Iris pigment epithelial cell (primary cell): ENCODE measurements at regions not wholly inside any gene's neighbourhood (a gene's known extent, or its start where the extent isn't known, plus 50 kb on each side); places are given as distances from the start of the nearest gene placed in this dataset.
"Not testable (repeated sequence)": the region's sequence is repeated elsewhere in the genome, so short reads cannot be mapped to it uniquely, and the experiment has no call there.

Experiments
- DNase-seq: peaks from one replicate; pipeline ENCODE4 v3.0.0-alpha.2; 2011; ENCODE audit warnings: low read depth

GRCh38 chr9:126056312-126057021 is 270.2 kb upstream of the MVB12B start:
- no peak for DNase-seq

- no peak for DNase-seq
Measured at GRCh38 chr9:126057121-126057825, 269.4 kb upstream of the MVB12B start.

GRCh38 chr9:126058011-126058531 is 268.6 kb upstream of the MVB12B start:
- DNase-seq = no peak

GRCh38 chr9:126058591-126058990 is 268.0 kb upstream of the MVB12B start:
- DNase-seq = no peak

GRCh38 chr9:126061575-126061974 is 265.1 kb upstream of the MVB12B start:
- no peak for DNase-seq

- no peak for DNase-seq
Measured at GRCh38 chr9:126062158-126062886, 264.3 kb upstream of the MVB12B start.

GRCh38 chr9:126063326-126063725 is 263.3 kb upstream of the MVB12B start:
- DNase-seq = no peak

- no peak for DNase-seq
Measured at GRCh38 chr9:126066131-126066530, 260.5 kb upstream of the MVB12B start.

GRCh38 chr9:126067031-126067734 is 259.4 kb upstream of the MVB12B start:
- no peak for DNase-seq

GRCh38 chr9:126068534-126069230 is 257.9 kb upstream of the MVB12B start:
- DNase-seq = no peak

- DNase-seq = no peak
Measured at GRCh38 chr9:126069400-126069955, 257.2 kb upstream of the MVB12B start.

GRCh38 chr9:126070058-126070655 is 256.5 kb upstream of the MVB12B start:
- no peak for DNase-seq

- no peak for DNase-seq
Measured at GRCh38 chr9:126071076-126071750, 255.4 kb upstream of the MVB12B start.

- DNase-seq = not testable (repeated sequence)
Measured at GRCh38 chr9:126077656-126078055, 249.0 kb upstream of the MVB12B start.

- DNase-seq = no peak
Measured at GRCh38 chr9:126080641-126081040, 246.0 kb upstream of the MVB12B start.

GRCh38 chr9:126081746-126082145 is 244.9 kb upstream of the MVB12B start:
- DNase-seq = no peak

- DNase-seq = no peak
Measured at GRCh38 chr9:126084008-126084407, 242.6 kb upstream of the MVB12B start.

- no peak for DNase-seq
Measured at GRCh38 chr9:126084696-126085095, 241.9 kb upstream of the MVB12B start.

GRCh38 chr9:126085170-126085569 is 241.5 kb upstream of the MVB12B start:
- no peak for DNase-seq

- DNase-seq = no peak
Measured at GRCh38 chr9:126088336-126088735, 238.3 kb upstream of the MVB12B start.
